Activated naive CD4-positive, alpha-beta T cell treated with anti-CD3 and anti-CD28 coated beads, Interleukin-2, amount 50 U/mL, for 24 hours (primary cell): ENCODE measurements at regions not wholly inside any gene's neighbourhood (a gene's known extent, or its start where the extent isn't known, plus 50 kb on each side); places are given as distances from the start of the nearest gene placed in this dataset.

Experiments
- H3K27ac Mint-ChIP-seq: one replicate; pipeline ENCODE4 v1.8.0; 2021; ENCODE audit warnings: mild to moderate bottlenecking, mixed read lengths
- H3K27me3 Mint-ChIP-seq: one replicate; pipeline ENCODE4 v1.8.0; 2021; ENCODE audit warnings: mixed read lengths
- H3K36me3 Mint-ChIP-seq: one replicate; pipeline ENCODE4 v1.8.0; 2021; ENCODE audit warnings: mixed read lengths
- H3K4me1 Mint-ChIP-seq: one replicate; pipeline ENCODE4 v1.8.0; 2021; ENCODE audit warnings: mixed read lengths
- H3K4me3 Mint-ChIP-seq: one replicate; pipeline ENCODE4 v1.8.0; 2021; ENCODE audit warnings: mild to moderate bottlenecking, mixed read lengths
- H3K9me3 Mint-ChIP-seq: one replicate; pipeline ENCODE4 v1.8.0; 2021; ENCODE audit warnings: mixed read lengths

- Mint-ChIP-seq H3K9me3 (no peaks in the 10 kb centered on the region), H3K4me1 (peaks cover 72% of the 10 kb centered on the region), H3K27me3 (no peaks in the 10 kb centered on the region), H3K36me3 (no peaks in the 10 kb centered on the region), H3K4me3 (peak overlapping the region; percentile 70), H3K27ac (peak overlapping the region; percentile 92)
Measured at GRCh38 chr10:43814663-43815062, 166.0 kb upstream of the ZNF32 start.

GRCh38 chr10:43811871-43812270, 163.2 kb upstream of the ZNF32 start:
- Mint-ChIP-seq H3K4me3 (no peak overlapping the region), H3K27me3 (no peaks in the 10 kb centered on the region), H3K4me1 (peaks cover 82% of the 10 kb centered on the region), H3K36me3 (no peaks in the 10 kb centered on the region), H3K9me3 (no peaks in the 10 kb centered on the region), H3K27ac (no peak overlapping the region)

GRCh38 chr10:43809211-43809930, 160.7 kb upstream of the ZNF32 start:
- Mint-ChIP-seq H3K4me1 (peaks cover 64% of the 10 kb centered on the region), H3K9me3 (no peaks in the 10 kb centered on the region), H3K27me3 (no peaks in the 10 kb centered on the region), H3K36me3 (no peaks in the 10 kb centered on the region), H3K4me3 (no peak overlapping the region), H3K27ac (no peak overlapping the region)

GRCh38 chr10:43808136-43808535, 159.5 kb upstream of the ZNF32 start:
- H3K4me1 Mint-ChIP-seq = peaks cover 61% of the 10 kb centered on the region
- H3K27me3 Mint-ChIP-seq = no peaks in the 10 kb centered on the region
- peak overlapping the region; percentile 49 for H3K27ac Mint-ChIP-seq
- no peaks in the 10 kb centered on the region for H3K36me3 Mint-ChIP-seq
- H3K9me3 Mint-ChIP-seq = no peaks in the 10 kb centered on the region
- H3K4me3 Mint-ChIP-seq = no peak overlapping the region

- no peak overlapping the region for H3K27ac Mint-ChIP-seq
- no peaks in the 10 kb centered on the region for H3K27me3 Mint-ChIP-seq
- peaks cover 55% of the 10 kb centered on the region for H3K4me1 Mint-ChIP-seq
- H3K9me3 Mint-ChIP-seq = no peaks in the 10 kb centered on the region
- no peaks in the 10 kb centered on the region for H3K36me3 Mint-ChIP-seq
- H3K4me3 Mint-ChIP-seq = no peak overlapping the region
Measured at GRCh38 chr10:43806831-43807640, 158.4 kb upstream of the ZNF32 start.

GRCh38 chr10:43803791-43804190, 155.1 kb upstream of the ZNF32 start:
- no peaks in the 10 kb centered on the region for H3K9me3 Mint-ChIP-seq

GRCh38 chr10:43802988-43803696, 154.5 kb upstream of the ZNF32 start:
- Mint-ChIP-seq H3K27ac (peak overlapping the region; percentile 5), H3K27me3 (no peaks in the 10 kb centered on the region), H3K4me3 (no peak overlapping the region), H3K36me3 (no peaks in the 10 kb centered on the region), H3K9me3 (no peaks in the 10 kb centered on the region), H3K4me1 (peaks cover 25% of the 10 kb centered on the region)

More at GRCh38 chr10:43803791-43804190, 155.1 kb upstream of the ZNF32 start:
- Mint-ChIP-seq H3K36me3 (no peaks in the 10 kb centered on the region), H3K27ac (no peak overlapping the region), H3K4me3 (no peak overlapping the region), H3K4me1 (peaks cover 31% of the 10 kb centered on the region), H3K27me3 (no peaks in the 10 kb centered on the region)

GRCh38 chr10:43801626-43802025, 152.9 kb upstream of the ZNF32 start:
- no peak overlapping the region for H3K27ac Mint-ChIP-seq

GRCh38 chr10:43801140-43801539, 152.5 kb upstream of the ZNF32 start:
- Mint-ChIP-seq H3K36me3 (no peaks in the 10 kb centered on the region), H3K9me3 (no peaks in the 10 kb centered on the region), H3K27ac (no peak overlapping the region), H3K4me3 (no peak overlapping the region), H3K4me1 (peaks cover 8% of the 10 kb centered on the region), H3K27me3 (peaks cover 2% of the 10 kb centered on the region)

More at GRCh38 chr10:43801626-43802025, 152.9 kb upstream of the ZNF32 start:
- peaks cover 11% of the 10 kb centered on the region for H3K4me1 Mint-ChIP-seq
- peaks cover 1% of the 10 kb centered on the region for H3K27me3 Mint-ChIP-seq
- no peaks in the 10 kb centered on the region for H3K36me3 Mint-ChIP-seq
- no peak overlapping the region for H3K4me3 Mint-ChIP-seq
- no peaks in the 10 kb centered on the region for H3K9me3 Mint-ChIP-seq

- H3K27ac Mint-ChIP-seq = no peak overlapping the region
- no peaks in the 10 kb centered on the region for H3K36me3 Mint-ChIP-seq
- no peak overlapping the region for H3K4me3 Mint-ChIP-seq
- H3K4me1 Mint-ChIP-seq = peaks cover 6% of the 10 kb centered on the region
- peaks cover 4% of the 10 kb centered on the region for H3K27me3 Mint-ChIP-seq
- H3K9me3 Mint-ChIP-seq = no peaks in the 10 kb centered on the region
Measured at GRCh38 chr10:43796781-43797180, 148.1 kb upstream of the ZNF32 start.

- H3K9me3 Mint-ChIP-seq = no peaks in the 10 kb centered on the region
- H3K27me3 Mint-ChIP-seq = peaks cover 4% of the 10 kb centered on the region
- no peak overlapping the region for H3K27ac Mint-ChIP-seq
- no peaks in the 10 kb centered on the region for H3K36me3 Mint-ChIP-seq
- H3K4me1 Mint-ChIP-seq = no peaks in the 10 kb centered on the region
- no peak overlapping the region for H3K4me3 Mint-ChIP-seq
Measured at GRCh38 chr10:43795639-43796038, 147.0 kb upstream of the ZNF32 start.

GRCh38 chr10:43795093-43795492, 146.4 kb upstream of the ZNF32 start:
- H3K4me1 Mint-ChIP-seq = no peaks in the 10 kb centered on the region
- H3K27me3 Mint-ChIP-seq = peaks cover 4% of the 10 kb centered on the region
- H3K4me3 Mint-ChIP-seq = no peak overlapping the region
- no peaks in the 10 kb centered on the region for H3K36me3 Mint-ChIP-seq
- peak overlapping the region; percentile 6 for H3K27ac Mint-ChIP-seq
- H3K9me3 Mint-ChIP-seq = no peaks in the 10 kb centered on the region

- no peaks in the 10 kb centered on the region for H3K4me1 Mint-ChIP-seq
- no peak overlapping the region for H3K27ac Mint-ChIP-seq
- no peaks in the 10 kb centered on the region for H3K9me3 Mint-ChIP-seq
- peaks cover 4% of the 10 kb centered on the region for H3K27me3 Mint-ChIP-seq
- no peak overlapping the region for H3K4me3 Mint-ChIP-seq
- H3K36me3 Mint-ChIP-seq = no peaks in the 10 kb centered on the region
Measured at GRCh38 chr10:43794181-43794815, 145.6 kb upstream of the ZNF32 start.

GRCh38 chr10:43793704-43794103, 145.0 kb upstream of the ZNF32 start:
- Mint-ChIP-seq H3K27ac (no peak overlapping the region), H3K4me3 (no peak overlapping the region), H3K36me3 (no peaks in the 10 kb centered on the region), H3K4me1 (no peaks in the 10 kb centered on the region), H3K27me3 (peaks cover 4% of the 10 kb centered on the region), H3K9me3 (no peaks in the 10 kb centered on the region)

- H3K27ac Mint-ChIP-seq = no peak overlapping the region
- H3K36me3 Mint-ChIP-seq = no peaks in the 10 kb centered on the region
- no peaks in the 10 kb centered on the region for H3K9me3 Mint-ChIP-seq
- no peak overlapping the region for H3K4me3 Mint-ChIP-seq
- no peaks in the 10 kb centered on the region for H3K27me3 Mint-ChIP-seq
- no peaks in the 10 kb centered on the region for H3K4me1 Mint-ChIP-seq
Measured at GRCh38 chr10:43790147-43790546, 141.5 kb upstream of the ZNF32 start.
